ENCODE measurements at regions not wholly inside any gene's neighbourhood (a gene's known extent, or its start where the extent isn't known, plus 50 kb on each side); places are given as distances from the start of the nearest gene placed in this dataset.

DNA sequence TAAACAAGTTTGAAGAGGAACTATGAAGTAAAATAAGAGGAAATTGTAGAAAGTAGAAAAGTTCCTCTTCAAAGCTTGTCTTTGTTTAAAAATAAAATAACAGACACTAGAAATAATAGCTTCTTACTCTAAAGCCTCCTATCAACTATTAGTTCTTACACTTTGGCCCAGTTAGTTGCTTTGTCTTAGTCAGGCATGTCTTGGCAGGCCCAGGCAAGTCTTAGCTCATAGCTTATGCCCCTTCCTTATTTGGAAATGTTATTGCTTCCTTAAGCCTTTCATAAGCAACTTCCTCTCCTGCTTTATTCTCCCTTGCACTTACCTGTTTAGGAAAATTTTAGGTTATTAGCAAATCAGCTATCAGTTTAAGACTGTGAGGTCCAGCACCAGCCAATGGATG, 950.6 kb upstream of the LRATD1 start:
- intact Hi-C loops (cut with micrococcal nuclease; ENCODE audit: unreplicated experiment) = no loop called here
- in situ Hi-C loops (cut with HindIII; ENCODE audit: low pct_unique_long_range_greater_than_20kb, low sequenced_read_pairs) = no loop called here
- Histone ChIP-seq H3K27ac (ENCODE audit: low read length) (no peak overlapping the region), H3K9me3 (ENCODE audit: control insufficient read depth, insufficient read depth, low read depth, low read length) (0 out of 2 replicates have a peak, but pooled peaks cover 4% of the 10 kb centered on the region), H3K4me1 (ENCODE audit: control insufficient read depth, insufficient read depth, low read length) (no peaks in the 10 kb centered on the region), H3K4me3 (ENCODE audit: low read depth in 2 of 2, low read length in 2 of 2) (no peak overlapping the region), H3K27me3 (ENCODE audit: control insufficient read depth, insufficient read depth, low read length) (no peaks in the 10 kb centered on the region), H3K36me3 (ENCODE audit: control insufficient read depth, insufficient read depth, low read length) (no peaks in the 10 kb centered on the region)
- DNase-seq (ENCODE audit: low read depth, low spot score) = no peak
- no peak for ATAC-seq
- no TSS peak for BruUV-seq (replicated peaks)
- CTCF ChIA-PET = no interaction called here
- POLR2A ChIA-PET = no interaction called here
- TF ChIP-seq TCF7L2 (IDR thresholded peaks at IDR 0.05; ENCODE audit: low read depth, low read length) = no peak
- TF ChIP-seq, protein P1, sequence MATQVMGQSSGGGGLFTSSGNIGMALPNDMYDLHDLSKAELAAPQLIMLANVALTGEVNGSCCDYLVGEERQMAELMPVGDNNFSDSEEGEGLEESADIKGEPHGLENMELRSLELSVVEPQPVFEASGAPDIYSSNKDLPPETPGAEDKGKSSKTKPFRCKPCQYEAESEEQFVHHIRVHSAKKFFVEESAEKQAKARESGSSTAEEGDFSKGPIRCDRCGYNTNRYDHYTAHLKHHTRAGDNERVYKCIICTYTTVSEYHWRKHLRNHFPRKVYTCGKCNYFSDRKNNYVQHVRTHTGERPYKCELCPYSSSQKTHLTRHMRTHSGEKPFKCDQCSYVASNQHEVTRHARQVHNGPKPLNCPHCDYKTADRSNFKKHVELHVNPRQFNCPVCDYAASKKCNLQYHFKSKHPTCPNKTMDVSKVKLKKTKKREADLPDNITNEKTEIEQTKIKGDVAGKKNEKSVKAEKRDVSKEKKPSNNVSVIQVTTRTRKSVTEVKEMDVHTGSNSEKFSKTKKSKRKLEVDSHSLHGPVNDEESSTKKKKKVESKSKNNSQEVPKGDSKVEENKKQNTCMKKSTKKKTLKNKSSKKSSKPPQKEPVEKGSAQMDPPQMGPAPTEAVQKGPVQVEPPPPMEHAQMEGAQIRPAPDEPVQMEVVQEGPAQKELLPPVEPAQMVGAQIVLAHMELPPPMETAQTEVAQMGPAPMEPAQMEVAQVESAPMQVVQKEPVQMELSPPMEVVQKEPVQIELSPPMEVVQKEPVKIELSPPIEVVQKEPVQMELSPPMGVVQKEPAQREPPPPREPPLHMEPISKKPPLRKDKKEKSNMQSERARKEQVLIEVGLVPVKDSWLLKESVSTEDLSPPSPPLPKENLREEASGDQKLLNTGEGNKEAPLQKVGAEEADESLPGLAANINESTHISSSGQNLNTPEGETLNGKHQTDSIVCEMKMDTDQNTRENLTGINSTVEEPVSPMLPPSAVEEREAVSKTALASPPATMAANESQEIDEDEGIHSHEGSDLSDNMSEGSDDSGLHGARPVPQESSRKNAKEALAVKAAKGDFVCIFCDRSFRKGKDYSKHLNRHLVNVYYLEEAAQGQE (IDR thresholded peaks at IDR 0.05; ENCODE audit: insufficient read depth in 1 of 2, low read depth in 2 of 2, low read length in 1 of 2) = no peak
- TF ChIP-seq, protein P2, sequence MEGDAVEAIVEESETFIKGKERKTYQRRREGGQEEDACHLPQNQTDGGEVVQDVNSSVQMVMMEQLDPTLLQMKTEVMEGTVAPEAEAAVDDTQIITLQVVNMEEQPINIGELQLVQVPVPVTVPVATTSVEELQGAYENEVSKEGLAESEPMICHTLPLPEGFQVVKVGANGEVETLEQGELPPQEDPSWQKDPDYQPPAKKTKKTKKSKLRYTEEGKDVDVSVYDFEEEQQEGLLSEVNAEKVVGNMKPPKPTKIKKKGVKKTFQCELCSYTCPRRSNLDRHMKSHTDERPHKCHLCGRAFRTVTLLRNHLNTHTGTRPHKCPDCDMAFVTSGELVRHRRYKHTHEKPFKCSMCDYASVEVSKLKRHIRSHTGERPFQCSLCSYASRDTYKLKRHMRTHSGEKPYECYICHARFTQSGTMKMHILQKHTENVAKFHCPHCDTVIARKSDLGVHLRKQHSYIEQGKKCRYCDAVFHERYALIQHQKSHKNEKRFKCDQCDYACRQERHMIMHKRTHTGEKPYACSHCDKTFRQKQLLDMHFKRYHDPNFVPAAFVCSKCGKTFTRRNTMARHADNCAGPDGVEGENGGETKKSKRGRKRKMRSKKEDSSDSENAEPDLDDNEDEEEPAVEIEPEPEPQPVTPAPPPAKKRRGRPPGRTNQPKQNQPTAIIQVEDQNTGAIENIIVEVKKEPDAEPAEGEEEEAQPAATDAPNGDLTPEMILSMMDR (IDR thresholded peaks at IDR 0.05) = no peak
- no peak for TF ChIP-seq POLR2AphosphoS5 (IDR thresholded peaks at IDR 0.05; ENCODE audit: low read depth, low read length)
- no peak for TF ChIP-seq SIN3A (IDR thresholded peaks at IDR 0.05; ENCODE audit: borderline replicate concordance, insufficient read depth, low read depth, low read length)

DNA sequence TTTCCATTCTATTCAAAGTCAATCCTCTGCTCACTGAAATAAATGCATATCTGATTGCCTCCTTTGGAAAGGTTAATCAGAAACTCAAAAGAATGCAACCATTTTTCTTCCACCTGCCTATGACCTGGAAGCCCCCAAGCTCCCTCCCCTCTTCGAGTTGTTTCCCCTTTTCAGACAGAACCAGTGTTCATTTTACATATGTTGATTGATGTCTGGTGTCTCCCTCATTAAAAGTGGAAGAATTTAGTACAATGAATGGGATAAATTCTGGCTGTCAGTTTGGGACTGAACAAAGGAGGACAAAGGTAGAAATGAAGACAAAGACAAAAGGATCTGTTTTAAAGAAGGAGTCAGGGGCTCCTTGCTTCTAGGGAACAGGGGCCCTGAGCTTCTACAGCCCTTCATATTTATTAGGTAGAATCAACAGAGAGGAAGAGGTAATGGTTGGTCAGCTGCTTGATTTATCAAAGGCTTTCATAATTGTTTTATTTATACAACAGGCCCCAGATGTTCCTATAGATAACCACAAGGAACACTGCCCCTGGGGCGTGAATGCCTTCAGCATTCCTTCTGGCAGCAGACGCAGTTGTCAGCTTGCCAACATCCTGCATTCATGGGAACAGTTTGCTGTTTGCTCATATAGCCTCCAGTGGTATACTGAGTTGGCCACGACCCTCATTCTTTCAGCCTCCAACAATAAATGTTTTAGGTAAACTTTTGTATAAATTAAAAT, 949.8 kb upstream of the LRATD1 start:
- CTCF ChIA-PET = no interaction called here
- Histone ChIP-seq H3K9me3 (ENCODE audit: control insufficient read depth, insufficient read depth, low read depth, low read length) (peaks cover 4% of the 10 kb centered on the region; the same call in 1 of the 2 replicates), H3K4me1 (ENCODE audit: control insufficient read depth, insufficient read depth, low read length) (no peaks in the 10 kb centered on the region), H3K27ac (ENCODE audit: low read length) (no peak overlapping the region), H3K36me3 (ENCODE audit: control insufficient read depth, insufficient read depth, low read length) (no peaks in the 10 kb centered on the region), H3K27me3 (ENCODE audit: control insufficient read depth, insufficient read depth, low read length) (no peaks in the 10 kb centered on the region), H3K4me3 (ENCODE audit: low read depth in 2 of 2, low read length in 2 of 2) (no peak overlapping the region)
- no TSS peak for BruUV-seq (replicated peaks)
- ATAC-seq (no peak), DNase-seq (ENCODE audit: low read depth, low spot score) (no peak)
- TF ChIP-seq POLR2AphosphoS5 (IDR thresholded peaks at IDR 0.05; ENCODE audit: low read depth, low read length) = no peak
- TF ChIP-seq, protein P2 (IDR thresholded peaks at IDR 0.05) = no peak
- TF ChIP-seq SIN3A (IDR thresholded peaks at IDR 0.05; ENCODE audit: borderline replicate concordance, insufficient read depth, low read depth, low read length) = no peak
- no peak for TF ChIP-seq TCF7L2 (IDR thresholded peaks at IDR 0.05; ENCODE audit: low read depth, low read length)
- TF ChIP-seq, protein P1 (IDR thresholded peaks at IDR 0.05; ENCODE audit: insufficient read depth in 1 of 2, low read depth in 2 of 2, low read length in 1 of 2) = no peak
- intact Hi-C loops (cut with micrococcal nuclease; ENCODE audit: unreplicated experiment) (no loop called here), in situ Hi-C loops (cut with HindIII; ENCODE audit: low pct_unique_long_range_greater_than_20kb, low sequenced_read_pairs) (no loop called here)
- POLR2A ChIA-PET = no interaction called here

Measured in Panc1 (cell line).